ENCODE measurements at regions not wholly inside any gene's neighbourhood (a gene's known extent, or its start where the extent isn't known, plus 50 kb on each side); places are given as distances from the start of the nearest gene placed in this dataset.

GRCh38 chr12:114943601-114944000 lies 259.6 kb upstream of the TBX3 start:
- no peak overlapping the region for H3K4me3 Mint-ChIP-seq
- H3K27ac Mint-ChIP-seq = no peak overlapping the region
- H3K9me3 Mint-ChIP-seq = no peaks in the 10 kb centered on the region; the same call in 1 of the 2 replicates
- no peaks in the 10 kb centered on the region for H3K27me3 Mint-ChIP-seq (ENCODE audit: insufficient read depth)
- DNase-seq = no peak
- H3K36me3 Mint-ChIP-seq (ENCODE audit: low read depth) = no peaks in the 10 kb centered on the region; the same call in 1 of the 2 replicates
- no peaks in the 10 kb centered on the region for H3K4me1 Mint-ChIP-seq (ENCODE audit: low read depth)
- no peak for TF ChIP-seq CTCF (IDR thresholded peaks at IDR 0.05)

DNA sequence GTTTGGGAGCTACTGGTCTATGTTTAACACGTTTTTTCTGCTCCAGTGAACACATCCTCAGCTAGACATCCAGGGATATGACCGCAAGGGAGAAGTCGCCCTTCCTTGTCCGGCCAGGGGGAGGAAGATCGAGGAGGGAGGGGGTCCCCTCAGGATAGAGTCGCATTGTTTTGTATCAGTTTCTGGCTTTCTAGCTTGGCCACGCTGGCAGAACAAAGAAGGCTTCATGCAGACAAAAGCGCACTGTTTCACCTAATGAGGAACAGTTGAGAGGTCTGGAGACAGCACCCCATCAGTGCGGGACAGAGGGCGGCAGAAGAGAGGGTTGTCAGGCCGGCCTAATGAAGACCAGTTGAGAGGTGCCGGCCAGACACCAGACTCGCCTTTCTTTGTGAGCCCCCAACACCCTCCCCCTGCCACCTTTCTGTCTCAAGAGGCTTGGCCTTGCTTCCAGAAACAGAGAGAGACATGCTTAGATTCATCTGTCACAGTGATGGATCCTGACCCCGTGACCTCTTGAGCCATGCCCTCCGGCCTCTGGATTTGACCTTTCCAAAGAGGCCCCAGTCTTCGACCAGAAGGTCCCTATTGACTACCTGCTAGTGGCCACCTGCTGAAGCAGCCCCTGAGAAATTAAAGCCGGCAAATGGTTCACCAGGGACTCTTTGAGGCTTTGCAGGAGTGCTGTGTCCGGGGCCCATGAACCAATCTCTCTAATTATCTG lies 254.7 kb upstream of the TBX3 start:
- Mint-ChIP-seq H3K9me3 (no peaks in the 10 kb centered on the region; the same call in 1 of the 2 replicates), H3K27ac (no peak overlapping the region), H3K27me3 (ENCODE audit: insufficient read depth) (no peaks in the 10 kb centered on the region; the same call in 1 of the 2 replicates), H3K36me3 (ENCODE audit: low read depth) (no peaks in the 10 kb centered on the region; the same call in 1 of the 2 replicates), H3K4me1 (ENCODE audit: low read depth) (peaks cover 40% of the 10 kb centered on the region), H3K4me3 (no peak overlapping the region)
- DNase-seq = no peak
- no peak for TF ChIP-seq CTCF (IDR thresholded peaks at IDR 0.05)

GRCh38 chr12:114936148-114937079 lies 252.4 kb upstream of the TBX3 start:
- H3K27ac Mint-ChIP-seq = peak overlapping the region; percentile 75
- peaks cover 7% of the 10 kb centered on the region for H3K9me3 Mint-ChIP-seq
- H3K36me3 Mint-ChIP-seq (ENCODE audit: low read depth) = peaks cover 7% of the 10 kb centered on the region
- peak overlapping the region; percentile 20; the same call in 1 of the 2 replicates for H3K4me3 Mint-ChIP-seq
- H3K27me3 Mint-ChIP-seq (ENCODE audit: insufficient read depth) = no peaks in the 10 kb centered on the region; the same call in 1 of the 2 replicates
- TF ChIP-seq CTCF (IDR thresholded peaks at IDR 0.05) = no peak
- peak; percentile 74 for DNase-seq
- H3K4me1 Mint-ChIP-seq (ENCODE audit: low read depth) = peaks cover 59% of the 10 kb centered on the region

- DNase-seq = peak; percentile 11
- Mint-ChIP-seq H3K36me3 (ENCODE audit: low read depth) (peaks cover 14% of the 10 kb centered on the region), H3K4me1 (ENCODE audit: low read depth) (peaks cover 59% of the 10 kb centered on the region), H3K4me3 (no peak overlapping the region), H3K9me3 (peaks cover 15% of the 10 kb centered on the region), H3K27me3 (ENCODE audit: insufficient read depth) (no peaks in the 10 kb centered on the region; the same call in 1 of the 2 replicates), H3K27ac (peak overlapping the region; percentile 75)
- TF ChIP-seq CTCF (IDR thresholded peaks at IDR 0.05) = peak; percentile 72
These were observed 251.7 kb upstream of the TBX3 start for GRCh38 chr12:114935658-114936057.

DNA sequence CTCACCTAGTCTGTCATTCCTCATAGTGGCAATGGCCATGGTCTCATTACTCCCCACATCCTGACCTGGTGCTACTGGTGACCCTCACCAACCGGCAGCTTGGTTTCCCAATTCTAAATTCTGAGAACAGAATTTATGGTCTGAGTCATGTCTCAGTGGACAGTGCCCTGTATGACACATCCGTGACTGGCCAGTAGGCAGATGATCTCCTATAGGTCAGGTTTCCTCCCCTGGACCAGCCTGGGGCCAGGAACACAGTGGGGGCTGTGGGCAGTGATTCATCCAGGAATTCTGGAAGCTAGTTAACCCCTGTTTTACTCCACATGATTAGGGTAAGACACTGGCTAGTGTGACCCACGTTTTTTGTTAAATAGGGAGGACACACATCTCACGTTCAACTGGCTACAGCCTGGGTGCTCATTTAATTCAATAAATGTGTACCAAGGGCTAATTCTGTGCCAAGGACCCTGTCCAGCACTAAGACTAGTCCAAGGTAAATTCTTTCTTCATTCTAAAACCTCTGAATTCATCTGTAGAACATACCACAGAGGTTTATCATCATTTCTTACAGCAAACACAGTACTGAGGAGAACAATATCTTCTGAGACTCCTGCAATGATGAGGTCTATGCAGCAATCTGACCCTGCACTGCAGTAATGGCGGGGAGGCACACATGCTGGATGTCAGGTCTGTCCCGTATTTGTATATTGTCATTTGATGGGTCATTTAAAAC lies 249.6 kb upstream of the TBX3 start:
- H3K27me3 Mint-ChIP-seq (ENCODE audit: insufficient read depth) = no peaks in the 10 kb centered on the region; the same call in 1 of the 2 replicates
- H3K9me3 Mint-ChIP-seq = peaks cover 17% of the 10 kb centered on the region
- peak overlapping the region; percentile 89 for H3K27ac Mint-ChIP-seq
- peaks cover 59% of the 10 kb centered on the region for H3K4me1 Mint-ChIP-seq (ENCODE audit: low read depth)
- peak; percentile 96 for DNase-seq
- H3K36me3 Mint-ChIP-seq (ENCODE audit: low read depth) = peaks cover 17% of the 10 kb centered on the region
- peak overlapping the region; percentile 67 for H3K4me3 Mint-ChIP-seq
- peak; percentile 23; the same call in 1 of the 2 replicates for TF ChIP-seq CTCF (IDR thresholded peaks at IDR 0.05)
